HG03025 (cell line): ENCODE measurements at regions not wholly inside any gene's neighbourhood (a gene's known extent, or its start where the extent isn't known, plus 50 kb on each side); places are given as distances from the start of the nearest gene placed in this dataset.

Experiments
- ATAC-seq: cut with Tn5 transposase; IDR thresholded peaks from one replicate; pipeline ENCODE4 v1.9.1; 2021; ENCODE audit warnings: mild to moderate bottlenecking, moderate library complexity; ENCODE audit not compliant: unreplicated experiment, low FRiP score

DNA sequence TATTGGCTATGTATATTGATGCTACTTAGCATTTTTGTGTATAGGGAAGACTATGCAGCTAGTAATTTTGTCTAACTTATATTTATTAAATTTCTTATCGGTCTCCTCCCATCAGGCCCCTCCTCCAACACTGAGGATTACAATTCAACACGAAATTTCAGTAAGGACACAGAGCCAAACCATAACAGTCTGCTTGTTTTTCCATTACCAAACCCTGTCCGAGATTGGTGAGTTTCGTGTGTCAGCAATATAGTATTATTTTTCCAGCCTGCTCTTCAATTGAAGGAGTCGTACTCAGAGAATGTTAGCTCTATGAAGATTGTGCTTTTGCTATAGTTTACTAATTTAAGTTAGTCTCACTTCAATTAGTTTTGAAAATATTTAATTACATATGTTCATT, 1495.3 kb downstream of the MRPL39 start:
- ATAC-seq = no peak

DNA sequence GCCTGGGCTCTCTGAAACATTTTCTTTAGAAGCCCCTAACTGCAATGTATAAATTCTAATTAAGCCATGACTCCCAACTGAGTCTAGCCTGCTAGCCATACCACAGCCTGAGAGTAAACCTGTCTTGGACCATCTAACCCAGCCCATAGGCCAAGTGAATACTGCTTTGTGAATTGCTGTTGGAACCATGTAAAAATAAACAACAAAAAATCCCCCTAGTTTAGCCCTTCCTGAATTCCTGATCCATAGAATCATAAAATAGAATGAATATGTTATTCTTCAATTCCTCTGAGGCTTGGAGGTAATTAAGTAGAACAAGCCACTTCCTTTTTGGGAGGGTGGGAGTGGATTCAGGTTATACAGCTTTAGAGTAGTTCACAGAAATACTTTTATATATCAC, 1496.4 kb downstream of the MRPL39 start:
- no peak for ATAC-seq

DNA sequence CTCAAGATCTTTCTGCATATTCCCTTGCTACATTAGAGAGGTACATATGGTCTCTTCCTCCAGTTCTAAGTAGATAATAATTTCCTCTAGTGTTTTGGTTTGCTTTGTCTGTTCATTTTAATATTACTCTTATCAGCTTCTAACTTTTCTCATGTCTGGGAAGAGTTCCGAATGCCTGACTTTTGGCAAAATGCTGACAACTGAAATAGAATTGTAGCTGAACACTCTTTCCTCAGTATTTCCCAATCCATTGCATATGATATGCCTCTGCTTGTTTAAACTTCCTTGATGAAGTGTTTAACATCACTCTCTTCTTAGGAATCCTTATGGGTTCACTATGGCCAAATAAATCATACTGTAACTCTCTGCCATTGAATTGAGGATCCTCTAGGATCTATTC, 1510.1 kb downstream of the MRPL39 start:
- ATAC-seq = no peak

DNA sequence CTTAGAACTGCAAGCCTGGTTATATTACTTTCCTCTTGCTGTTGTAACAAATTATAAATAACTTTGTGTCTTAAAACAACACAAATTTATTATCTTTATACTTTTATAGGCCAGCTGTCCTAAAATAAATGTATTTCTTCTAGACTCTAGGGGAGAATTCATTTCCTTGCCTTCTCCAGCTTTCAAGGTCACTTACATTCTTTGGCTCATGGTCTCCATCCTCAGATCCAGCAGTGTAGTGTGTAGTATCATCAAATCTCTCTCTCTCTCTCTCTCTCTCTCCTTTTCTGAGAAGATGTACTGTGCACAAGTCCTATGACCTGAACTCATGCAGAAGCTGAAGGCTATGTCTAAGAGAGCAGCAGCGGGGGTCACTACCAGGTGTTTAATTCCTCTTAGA, 1510.6 kb downstream of the MRPL39 start:
- no peak for ATAC-seq

DNA sequence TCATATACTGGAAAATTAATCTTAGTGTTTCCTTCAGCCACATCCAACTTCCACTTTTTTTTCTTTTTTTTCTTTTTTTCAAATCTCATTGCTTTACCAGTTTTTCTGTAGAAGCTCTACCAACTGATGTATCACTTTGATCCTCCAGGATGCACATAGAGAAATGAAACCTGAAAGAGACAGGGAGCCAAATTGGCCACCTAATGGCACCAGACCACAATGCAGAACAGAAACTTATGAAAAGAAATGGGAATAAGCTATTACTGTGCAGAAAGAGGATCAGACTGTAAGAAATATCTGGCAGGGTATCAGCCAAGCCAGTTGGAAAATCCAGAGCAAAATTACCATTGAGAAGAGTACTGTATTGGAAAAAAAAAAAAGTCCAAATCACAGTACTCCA, 1514.2 kb downstream of the MRPL39 start:
- ATAC-seq = no peak

DNA sequence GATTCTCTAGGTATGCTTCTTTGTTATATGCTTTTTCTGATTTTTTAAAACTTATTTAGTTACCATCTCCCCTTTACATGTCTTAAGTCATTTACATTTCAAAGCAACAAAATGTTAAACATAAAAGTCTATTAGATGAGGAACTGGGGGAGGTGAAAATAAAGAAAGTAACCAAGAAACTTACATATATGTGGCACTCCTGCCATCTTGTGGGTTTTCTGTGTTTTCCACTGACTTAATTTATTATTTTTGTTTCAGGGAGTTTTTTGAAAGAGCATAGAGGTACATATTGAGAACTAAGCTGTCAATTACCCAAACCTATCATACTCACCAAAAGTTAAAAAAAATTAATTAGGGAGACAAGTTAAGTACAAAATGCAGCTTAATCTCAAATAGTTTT, 1531.1 kb downstream of the MRPL39 start:
- ATAC-seq = no peak

DNA sequence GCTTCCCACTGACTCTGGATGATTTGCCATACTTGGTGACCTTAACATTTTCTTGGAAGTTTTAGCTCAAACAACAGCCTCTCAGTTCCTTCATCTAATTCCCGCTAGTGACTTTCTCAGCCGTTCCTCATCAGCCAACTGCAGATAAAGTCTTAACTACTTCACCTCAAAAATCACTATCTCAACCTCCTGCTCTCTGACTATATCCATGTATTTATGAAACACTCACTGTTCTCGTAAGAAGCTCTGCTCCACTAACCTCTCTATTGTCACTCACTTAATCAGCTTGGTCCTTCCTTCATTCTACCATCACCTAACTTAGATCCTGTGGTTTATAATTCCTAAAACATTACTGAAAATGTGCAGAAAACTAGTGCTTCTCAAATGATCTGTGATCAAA, 1551.6 kb downstream of the MRPL39 start:
- ATAC-seq = no peak

DNA sequence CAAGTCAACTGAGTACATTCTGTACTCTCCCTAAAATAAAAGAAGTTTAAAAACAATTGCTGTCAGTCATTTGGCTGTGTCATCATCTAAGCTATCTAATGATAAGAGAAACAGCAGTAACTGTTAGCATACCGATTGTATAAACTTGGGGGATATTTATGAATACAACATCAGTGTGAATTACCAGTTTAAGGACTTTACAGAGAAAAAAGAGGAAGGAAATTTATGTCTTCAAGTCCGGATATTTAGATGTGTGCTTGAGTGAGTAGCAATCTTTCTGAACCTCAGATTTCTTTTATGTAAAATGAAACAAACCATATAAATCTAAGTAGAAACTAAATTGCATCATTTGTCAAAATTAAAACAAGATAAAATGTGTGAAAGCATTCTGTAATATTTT, 1557.0 kb downstream of the MRPL39 start:
- ATAC-seq = no peak

DNA sequence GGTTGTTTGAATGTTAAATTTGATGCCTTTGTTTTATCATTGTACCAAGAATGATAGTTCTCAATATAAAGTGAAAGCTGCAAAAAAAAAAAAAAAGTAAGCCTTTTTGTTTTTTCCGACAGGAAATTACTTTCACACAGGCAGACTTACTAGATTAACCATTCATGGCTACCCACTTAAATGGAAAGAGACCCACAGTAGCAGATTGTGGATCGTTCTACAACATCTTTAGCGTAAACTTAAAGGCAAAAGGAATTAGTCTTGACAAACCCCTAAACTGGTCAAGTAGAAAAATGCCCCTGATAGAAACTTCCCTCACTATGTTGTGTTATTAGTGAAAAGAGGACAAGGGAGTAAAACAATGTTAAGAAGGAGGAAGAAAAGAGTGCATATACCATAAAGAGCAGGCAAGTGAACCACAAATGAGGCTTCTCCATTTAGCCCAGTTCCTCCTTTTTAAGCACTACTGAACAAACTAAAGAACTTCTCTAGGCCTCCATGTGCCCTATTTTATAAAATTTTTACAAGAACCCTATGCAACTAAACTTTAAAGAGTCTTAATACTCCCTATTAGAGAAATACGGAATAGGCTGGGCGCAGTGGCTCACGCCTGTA, 1560.3 kb downstream of the MRPL39 start:
- no peak for ATAC-seq

DNA sequence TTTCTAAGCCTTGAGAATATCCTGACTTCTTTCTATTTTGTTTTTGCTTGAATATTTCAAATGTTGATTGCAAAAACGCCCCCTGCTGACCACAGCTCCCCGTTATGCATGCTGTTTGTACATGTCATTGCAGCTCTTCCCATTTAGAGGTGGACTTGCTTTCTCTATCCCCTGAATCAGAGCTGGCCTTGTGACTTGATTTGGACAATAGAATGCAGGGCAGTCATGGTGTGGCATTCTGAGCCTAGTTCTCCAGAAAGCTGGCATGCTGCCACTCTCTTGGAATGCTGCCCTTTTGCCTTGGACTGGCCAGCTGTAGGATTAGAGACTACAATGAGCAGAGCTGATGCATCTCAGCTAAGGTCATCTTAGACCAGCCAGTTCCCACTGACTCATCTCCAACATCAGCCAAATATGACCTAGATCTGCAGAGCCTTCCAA, 1561.5 kb downstream of the MRPL39 start:
- ATAC-seq = no peak

DNA sequence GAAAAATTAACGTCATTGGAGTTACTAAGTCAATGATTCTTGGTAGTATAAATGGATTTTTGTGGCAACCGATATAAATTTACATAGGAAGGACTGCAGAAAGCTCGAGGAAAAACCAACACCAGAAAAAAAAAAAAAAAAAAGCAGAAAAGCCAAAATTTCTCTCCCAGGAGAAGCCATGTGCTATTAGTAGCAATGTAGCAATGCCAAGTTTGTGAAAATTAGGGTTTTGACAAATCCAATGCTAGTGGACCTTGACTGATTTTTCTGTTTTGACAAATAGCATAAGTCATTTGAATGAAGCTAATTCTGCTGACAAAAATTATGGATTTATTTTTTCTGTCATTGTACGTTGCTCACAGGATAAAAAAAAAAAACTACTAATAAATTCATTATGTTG, 1561.9 kb downstream of the MRPL39 start:
- no peak for ATAC-seq

DNA sequence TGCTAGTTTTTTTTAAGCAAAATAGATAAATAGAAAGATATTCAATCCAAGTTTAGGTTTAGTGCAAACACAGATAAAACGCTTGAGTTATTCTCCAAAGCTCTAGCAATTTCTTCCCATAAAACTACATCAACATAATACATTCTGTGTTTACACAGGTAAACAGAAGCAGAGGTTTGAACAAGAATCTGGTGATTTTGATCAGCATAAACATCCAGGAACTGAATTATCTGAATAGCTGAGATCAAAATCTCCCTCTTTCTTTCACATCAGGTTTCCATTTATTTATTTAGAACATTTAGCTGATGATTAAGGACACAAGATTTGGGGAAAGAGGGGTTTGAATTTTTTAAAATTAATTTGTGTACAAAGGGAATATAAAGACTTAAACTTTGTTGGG, 1564.6 kb downstream of the MRPL39 start:
- no peak for ATAC-seq

DNA sequence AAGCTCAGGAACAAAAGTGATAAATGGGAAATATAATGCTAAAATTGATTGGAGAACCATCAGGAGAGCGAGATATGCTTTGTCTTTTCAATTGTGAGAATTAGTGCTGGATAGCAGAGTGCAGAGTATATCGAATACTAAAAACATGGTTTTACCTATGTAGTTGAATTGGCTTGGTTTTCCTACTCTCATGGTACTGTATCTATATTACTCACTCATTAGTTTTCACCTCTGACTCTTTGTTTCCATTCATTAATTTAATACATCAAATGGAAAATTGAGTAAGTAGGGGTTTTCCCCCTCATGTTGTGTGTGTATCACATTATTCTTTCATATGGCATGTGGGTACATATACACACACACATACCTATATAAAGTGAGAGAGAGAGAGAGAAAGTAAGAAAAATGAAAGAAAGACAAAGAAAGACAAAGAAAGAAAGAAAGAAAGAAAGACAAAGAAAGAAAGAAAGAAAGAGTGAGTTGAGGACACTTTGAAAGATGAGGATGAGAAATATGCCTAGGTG, 1574.5 kb downstream of the MRPL39 start:
- no peak for ATAC-seq

DNA sequence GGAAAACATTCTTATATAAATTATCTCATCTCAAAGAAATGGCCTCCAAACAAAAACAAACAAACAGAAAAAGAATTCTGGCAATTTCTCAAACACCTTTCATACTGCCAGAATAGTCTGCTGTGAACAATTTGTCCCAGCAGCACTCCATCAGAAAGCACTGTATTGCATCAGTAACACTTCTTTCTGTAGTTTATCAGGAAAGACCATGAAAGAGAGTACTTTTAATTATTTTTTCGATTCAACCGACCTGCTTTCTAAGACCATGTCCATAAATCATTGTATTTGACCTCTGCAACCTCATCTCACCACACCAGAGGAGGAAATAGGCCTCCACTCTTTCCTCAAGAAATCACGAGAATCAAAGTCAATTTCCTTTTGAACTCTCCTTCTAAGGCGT, 1579.9 kb downstream of the MRPL39 start:
- ATAC-seq = no peak

DNA sequence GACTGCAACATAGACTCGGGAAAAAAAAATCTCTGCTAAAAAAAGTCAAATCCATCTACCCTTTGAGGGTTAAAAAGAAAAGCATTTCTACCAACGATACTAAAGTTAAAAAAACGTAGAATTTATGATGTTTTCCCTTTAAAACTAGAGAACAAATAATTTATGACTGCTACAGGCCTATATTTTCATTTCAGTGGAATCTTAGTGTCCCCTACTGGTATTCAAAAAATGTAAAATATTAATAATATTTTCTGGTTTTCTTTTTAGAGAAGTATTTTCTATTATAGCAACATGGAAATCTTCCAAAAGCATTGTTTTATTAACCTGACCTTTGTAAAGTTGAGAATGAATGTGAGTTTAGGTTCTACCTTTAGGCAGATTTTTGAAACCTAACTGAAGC, 1582.2 kb downstream of the MRPL39 start:
- no peak for ATAC-seq

DNA sequence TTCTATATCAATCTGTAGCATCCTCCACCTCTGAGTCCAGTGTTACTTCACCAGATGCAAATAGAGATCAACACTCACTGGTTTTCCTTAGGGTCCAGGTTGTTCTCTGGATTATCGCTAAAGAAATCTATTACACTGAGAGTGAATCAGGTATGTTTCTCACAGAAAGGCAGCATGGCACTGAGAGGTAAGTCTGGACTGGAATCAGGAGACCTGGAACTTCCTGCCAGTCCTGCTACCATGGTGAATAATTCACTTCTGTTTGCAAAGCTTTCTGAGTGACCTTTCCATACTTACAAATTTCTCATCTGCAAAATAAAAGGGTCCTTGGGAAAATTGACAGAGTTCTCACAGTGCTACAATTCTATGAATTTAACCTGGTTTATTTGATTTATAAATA, 1583.3 kb downstream of the MRPL39 start:
- no peak for ATAC-seq

DNA sequence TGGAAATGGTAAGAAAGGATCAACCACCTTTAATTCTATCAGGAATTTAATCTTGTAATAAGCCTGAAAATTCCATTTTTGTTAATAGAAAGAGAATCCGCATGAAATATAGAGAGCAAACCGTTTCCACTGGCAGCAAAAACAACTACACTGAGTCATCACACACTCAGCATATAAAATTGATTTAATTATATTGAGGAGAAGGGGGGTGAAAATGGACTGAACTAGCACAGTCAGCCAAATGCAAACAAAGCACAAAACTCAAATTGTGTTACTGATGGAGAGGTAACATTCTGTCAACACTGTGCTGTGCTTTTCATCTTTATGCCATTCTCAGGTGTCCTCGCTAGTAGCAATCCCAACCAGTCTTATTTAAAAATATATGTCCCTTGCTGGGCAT, 1583.9 kb downstream of the MRPL39 start:
- no peak for ATAC-seq

DNA sequence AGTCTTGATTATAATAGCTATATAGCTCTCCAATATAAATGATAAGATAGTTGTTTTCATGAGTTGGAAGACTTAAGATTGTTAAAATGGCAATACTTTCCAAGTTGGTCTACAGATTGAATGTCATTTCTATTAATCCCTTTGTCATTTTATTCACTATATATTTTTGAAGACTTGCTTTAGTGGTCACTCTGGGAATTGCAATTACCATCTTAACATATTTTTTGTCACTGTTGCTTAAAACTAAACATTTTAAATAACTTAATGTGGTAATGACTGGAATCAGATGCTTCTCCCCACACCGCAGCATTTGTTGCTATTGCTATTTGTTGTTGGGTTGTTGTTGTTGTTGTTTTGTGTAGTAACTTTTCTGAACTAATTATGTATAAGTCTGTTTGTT, 1592.9 kb downstream of the MRPL39 start:
- no peak for ATAC-seq

DNA sequence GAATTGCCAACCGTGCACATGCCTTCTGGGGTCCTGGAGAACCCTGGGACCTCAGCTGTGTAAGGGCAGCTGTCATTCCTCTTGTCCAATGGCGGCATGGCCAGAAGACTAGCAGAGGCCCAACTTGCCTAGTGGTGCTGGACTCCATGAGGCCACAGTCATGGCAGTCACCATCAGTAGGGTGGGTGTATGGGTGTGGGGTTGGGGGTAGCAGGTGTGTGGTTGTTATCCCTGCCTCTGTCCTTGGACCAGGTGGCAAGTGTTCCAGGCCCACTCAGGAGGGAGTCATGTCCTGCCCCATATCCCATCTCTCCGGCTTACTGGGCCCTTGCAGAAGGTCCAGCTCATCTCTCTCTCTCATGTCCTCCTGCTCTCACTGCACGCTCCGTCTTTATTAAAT, 1596.2 kb downstream of the MRPL39 start:
- no peak for ATAC-seq

DNA sequence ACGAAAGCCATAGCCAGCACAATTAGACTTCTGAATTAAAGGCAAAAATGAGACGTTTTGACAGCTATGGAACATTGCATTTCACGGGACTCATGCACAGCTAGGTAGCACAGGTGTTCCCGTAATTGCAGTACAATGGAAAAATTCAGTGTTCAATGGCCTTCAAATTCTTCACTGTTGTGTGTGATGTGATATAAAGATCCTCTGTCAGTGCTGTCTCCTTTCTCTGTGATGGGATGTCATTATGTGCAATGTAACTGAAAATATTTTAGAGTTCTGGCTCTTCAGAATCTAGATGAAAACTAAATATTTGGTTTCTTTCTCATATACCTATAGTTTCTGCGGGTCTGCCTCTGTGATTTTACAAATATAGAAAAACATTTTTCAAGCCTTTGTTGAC, 1599.7 kb downstream of the MRPL39 start:
- no peak for ATAC-seq

DNA sequence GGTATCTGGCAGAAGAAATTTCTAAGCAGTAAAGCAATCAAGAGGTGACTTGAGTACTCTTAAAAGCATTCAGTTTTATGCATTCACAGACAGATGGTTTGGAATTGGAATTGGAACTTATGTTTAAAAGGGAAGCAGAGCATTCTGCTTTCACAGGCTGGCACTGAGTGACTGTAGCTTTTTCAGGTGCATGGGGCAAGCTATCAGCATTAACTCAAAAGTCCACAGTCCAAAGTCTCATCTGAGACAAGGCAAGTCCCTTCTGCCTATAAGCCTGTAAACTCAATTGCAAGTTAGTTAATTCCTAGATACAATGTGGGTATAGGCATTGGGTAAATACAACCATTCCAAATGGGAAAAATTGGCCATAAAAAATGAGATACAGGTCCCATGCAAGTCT, 1620.3 kb downstream of the MRPL39 start:
- ATAC-seq = no peak

DNA sequence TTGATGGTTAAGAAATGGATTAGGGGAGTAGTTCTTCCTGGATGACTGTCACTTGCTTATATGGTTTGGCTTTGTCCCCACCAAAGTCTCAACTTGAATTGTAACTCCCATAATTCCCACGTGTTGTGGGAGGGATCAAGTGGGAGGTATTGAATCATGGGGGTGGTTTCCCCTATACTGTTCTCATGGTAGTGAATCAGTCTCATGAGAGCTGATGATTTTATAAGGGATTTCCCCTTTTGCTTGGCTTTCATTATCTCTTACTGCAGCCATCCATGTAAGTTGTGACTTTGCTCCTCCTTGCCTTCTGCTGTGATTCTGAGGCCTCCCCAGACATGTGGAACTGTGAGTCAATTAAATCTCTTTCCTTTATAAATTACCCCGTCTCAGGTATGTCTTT, 1621.1 kb downstream of the MRPL39 start:
- no peak for ATAC-seq

DNA sequence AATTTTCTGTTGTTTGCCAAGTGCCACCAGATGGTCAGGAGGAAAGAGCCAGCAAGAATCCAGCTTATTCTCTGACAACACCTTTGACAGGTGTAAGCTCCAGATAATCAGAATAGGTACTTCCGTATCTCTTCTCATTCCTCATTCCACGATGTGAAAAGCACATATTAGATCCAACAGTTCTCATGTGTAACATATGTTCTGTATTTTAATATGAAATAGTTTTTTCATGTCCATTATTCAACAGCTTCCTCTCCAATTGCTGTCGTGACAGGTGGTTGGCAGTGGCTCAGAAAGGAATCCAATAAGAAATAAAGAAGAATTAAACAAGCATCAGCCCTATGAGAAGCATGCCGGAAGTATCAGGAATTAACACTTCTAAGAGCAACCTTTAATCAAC, 1624.7 kb downstream of the MRPL39 start:
- no peak for ATAC-seq
